Peyer's patch (tissue), 4 donors: ENCODE measurements at regions not wholly inside any gene's neighbourhood (a gene's known extent, or its start where the extent isn't known, plus 50 kb on each side); places are given as distances from the start of the nearest gene placed in this dataset.

Experiments
- DNase-seq, 3 donors: peaks; one replicate each; pipeline ENCODE4 v3.0.0-alpha.2; 2017 to 2019
- H3K27ac ChIP-seq, 4 donors: fragments of 200-600 bp; sonication (generic); one replicate each; pipeline ENCODE4 v1.5.1; 2016 to 2019
- H3K27me3 ChIP-seq, 2 donors: fragments of 200-600 bp; sonication (generic); one replicate each; pipeline ENCODE4 v1.5.1; 2019
- H3K36me3 ChIP-seq, 3 donors: fragments of 200-600 bp; sonication (generic); one replicate each; pipeline ENCODE4 v1.5.1; 2016 to 2019
- H3K4me1 ChIP-seq, 4 donors: fragments of 200-600 bp; sonication (generic); one replicate each; pipeline ENCODE4 v1.5.1; 2016 to 2019
- H3K4me3 ChIP-seq, 4 donors: fragments of 200-600 bp; sonication (generic); 1 replicate in 3 of 4; 2 replicates in 1 of 4; pipeline ENCODE4 v1.5.1; 2016 to 2019; ENCODE audit warnings: mild to moderate bottlenecking in 1 of 4
- H3K9me3 ChIP-seq, 4 donors: fragments of 200-600 bp; sonication (generic); one replicate each; pipeline ENCODE4 v1.5.1; 2016 to 2019; ENCODE audit warnings: mild to moderate bottlenecking in 1 of 4
- POLR2A ChIP-seq, 2 donors: fragments of 450-650 bp; IDR thresholded peaks; one replicate each; pipeline ENCODE4 v1.5.1; 2017; ENCODE audit warnings: antibody characterized with exemption in 2 of 2, mild to moderate bottlenecking in 2 of 2, moderate library complexity in 2 of 2
- TF ChIP-seq, protein P1 (sequence below), 6 experiments: fragments of 450-650 bp in 4 of 6; fragments of 200-600 bp in 2 of 6; sonication (generic) in 1 of 6; IDR thresholded peaks; one replicate each; pipeline ENCODE4 v1.5.1; 2017 to 2019; ENCODE audit warnings: antibody characterized with exemption in 6 of 6, mild to moderate bottlenecking in 3 of 6, moderate library complexity in 1 of 6

DNA sequence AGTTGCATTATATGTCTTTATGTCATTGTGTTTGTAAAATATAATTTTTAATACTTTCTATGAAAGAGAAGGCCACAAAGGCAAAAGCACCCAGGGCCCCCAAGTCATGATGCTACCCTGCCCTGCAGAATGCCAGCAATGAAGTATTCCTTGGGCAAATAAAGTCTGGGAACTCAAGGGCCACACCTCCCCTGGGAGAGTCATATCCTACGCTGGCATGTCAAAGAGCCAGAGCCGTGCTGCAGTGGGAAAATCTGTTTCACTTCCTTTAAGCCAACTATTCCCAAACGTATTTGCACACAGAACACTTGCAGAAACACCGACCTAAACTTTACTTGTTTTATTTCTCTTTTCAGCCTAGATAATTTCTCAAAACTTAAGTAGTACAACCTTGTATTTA lies 98.4 kb upstream of the KAZN start:
- Histone ChIP-seq H3K4me1 (no peaks in the 10 kb centered on the region), H3K27ac (no peak overlapping the region), H3K27me3 (no peaks in the 10 kb centered on the region), H3K36me3 (no peaks in the 10 kb centered on the region), H3K4me3 (no peak overlapping the region), H3K9me3 (no peaks in the 10 kb centered on the region)
- TF ChIP-seq POLR2A (IDR thresholded peaks at IDR 0.05), result no peak
- TF ChIP-seq, protein P1, sequence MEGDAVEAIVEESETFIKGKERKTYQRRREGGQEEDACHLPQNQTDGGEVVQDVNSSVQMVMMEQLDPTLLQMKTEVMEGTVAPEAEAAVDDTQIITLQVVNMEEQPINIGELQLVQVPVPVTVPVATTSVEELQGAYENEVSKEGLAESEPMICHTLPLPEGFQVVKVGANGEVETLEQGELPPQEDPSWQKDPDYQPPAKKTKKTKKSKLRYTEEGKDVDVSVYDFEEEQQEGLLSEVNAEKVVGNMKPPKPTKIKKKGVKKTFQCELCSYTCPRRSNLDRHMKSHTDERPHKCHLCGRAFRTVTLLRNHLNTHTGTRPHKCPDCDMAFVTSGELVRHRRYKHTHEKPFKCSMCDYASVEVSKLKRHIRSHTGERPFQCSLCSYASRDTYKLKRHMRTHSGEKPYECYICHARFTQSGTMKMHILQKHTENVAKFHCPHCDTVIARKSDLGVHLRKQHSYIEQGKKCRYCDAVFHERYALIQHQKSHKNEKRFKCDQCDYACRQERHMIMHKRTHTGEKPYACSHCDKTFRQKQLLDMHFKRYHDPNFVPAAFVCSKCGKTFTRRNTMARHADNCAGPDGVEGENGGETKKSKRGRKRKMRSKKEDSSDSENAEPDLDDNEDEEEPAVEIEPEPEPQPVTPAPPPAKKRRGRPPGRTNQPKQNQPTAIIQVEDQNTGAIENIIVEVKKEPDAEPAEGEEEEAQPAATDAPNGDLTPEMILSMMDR (IDR thresholded peaks at IDR 0.05), result no peak
- DNase-seq, result no peak

DNA sequence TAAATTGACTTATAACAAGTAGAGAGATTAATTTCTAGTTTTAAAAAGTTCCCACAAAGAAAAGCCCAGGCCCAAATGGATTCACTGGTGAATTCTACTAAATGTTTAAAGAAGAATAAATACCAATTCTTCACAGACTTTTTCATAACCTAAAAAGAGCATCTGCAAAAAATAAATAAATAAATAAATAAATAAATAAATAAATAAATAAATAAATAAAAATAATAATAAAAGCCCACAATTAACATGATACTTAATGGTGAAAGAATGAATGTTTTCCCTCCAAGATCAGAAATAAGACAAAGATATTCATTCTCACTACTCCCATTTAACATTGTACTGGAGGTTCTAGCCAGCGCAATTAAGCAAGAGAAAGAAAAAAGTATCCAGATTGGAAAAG lies 97.6 kb upstream of the KAZN start:
- Histone ChIP-seq H3K36me3 (no peaks in the 10 kb centered on the region), H3K4me3 (no peak overlapping the region), H3K4me1 (no peaks in the 10 kb centered on the region), H3K9me3 (no peaks in the 10 kb centered on the region), H3K27me3 (no peaks in the 10 kb centered on the region), H3K27ac (no peak overlapping the region)
- TF ChIP-seq, protein P1 (IDR thresholded peaks at IDR 0.05), result no peak
- TF ChIP-seq POLR2A (IDR thresholded peaks at IDR 0.05), result no peak
- no peak for DNase-seq

DNA sequence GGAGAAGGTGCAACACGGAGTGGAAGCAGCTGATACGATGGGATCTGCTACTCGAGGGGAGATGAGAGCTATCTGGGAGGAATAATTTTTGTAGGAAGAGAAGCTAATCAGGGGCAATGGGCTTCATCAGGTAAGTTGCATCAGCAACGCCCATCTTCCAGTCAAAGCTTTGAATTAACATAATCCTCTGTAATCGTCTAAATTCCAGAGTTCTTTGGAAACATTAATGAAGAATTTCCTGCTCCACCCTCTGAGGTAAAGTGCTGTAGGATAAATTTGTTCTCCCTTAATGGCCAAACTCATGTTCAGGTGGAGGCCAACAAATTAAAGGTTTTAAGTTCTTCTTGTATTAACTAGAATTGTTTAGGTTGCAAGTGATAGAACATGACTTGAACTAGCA lies 94.0 kb upstream of the KAZN start:
- Histone ChIP-seq H3K9me3 (no peaks in the 10 kb centered on the region), H3K4me1 (no peaks in the 10 kb centered on the region), H3K4me3 (no peak overlapping the region), H3K27me3 (no peaks in the 10 kb centered on the region), H3K27ac (no peak overlapping the region), H3K36me3 (no peaks in the 10 kb centered on the region)
- no peak for DNase-seq
- no peak for TF ChIP-seq POLR2A (IDR thresholded peaks at IDR 0.05)
- TF ChIP-seq, protein P1 (IDR thresholded peaks at IDR 0.05), result no peak

DNA sequence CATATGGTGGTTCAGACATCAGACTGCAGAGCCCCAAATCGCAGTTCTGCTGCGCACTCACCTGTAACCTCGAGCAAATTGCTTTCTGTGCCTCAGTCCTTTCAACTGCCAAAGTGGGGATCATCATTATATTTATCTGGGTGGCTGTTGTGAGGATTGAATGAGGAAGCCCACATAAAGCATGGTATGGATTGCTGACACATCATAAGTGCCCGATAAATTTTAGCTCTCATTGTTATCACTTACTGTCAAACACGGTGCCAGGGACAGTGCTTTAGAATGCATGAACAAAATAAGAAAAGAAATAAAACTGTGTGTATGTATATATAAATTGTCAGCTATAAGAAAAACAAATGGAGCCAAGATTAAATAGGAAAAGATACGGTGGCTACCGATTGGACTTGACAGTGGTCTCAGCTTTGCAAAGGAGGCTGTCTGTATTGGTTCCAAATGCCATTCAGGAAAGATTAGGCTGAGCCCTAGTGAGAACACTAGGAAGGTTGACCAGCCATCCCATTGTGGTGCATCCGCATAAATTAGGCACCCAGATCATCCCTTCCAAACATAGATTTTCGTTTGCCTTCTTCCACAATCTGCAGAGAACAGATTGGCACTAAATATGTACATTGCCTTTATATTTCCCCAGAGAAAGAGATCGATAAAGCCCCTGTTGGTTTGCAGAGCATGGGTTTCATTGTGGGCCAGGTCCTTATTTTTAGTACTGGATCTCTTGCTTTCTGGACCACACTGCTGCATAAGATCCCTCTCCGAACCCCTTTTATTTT lies 91.8 kb upstream of the KAZN start:
- TF ChIP-seq, protein P1 (IDR thresholded peaks at IDR 0.05), result no peak
- TF ChIP-seq POLR2A (IDR thresholded peaks at IDR 0.05), result no peak
- no peak overlapping the region for H3K27ac ChIP-seq
- DNase-seq, result no peak
- no peaks in the 10 kb centered on the region for H3K9me3 ChIP-seq
- no peak overlapping the region for H3K4me3 ChIP-seq
- no peaks in the 10 kb centered on the region for H3K36me3 ChIP-seq
- no peaks in the 10 kb centered on the region for H3K27me3 ChIP-seq
- H3K4me1 ChIP-seq, result no peaks in the 10 kb centered on the region

DNA sequence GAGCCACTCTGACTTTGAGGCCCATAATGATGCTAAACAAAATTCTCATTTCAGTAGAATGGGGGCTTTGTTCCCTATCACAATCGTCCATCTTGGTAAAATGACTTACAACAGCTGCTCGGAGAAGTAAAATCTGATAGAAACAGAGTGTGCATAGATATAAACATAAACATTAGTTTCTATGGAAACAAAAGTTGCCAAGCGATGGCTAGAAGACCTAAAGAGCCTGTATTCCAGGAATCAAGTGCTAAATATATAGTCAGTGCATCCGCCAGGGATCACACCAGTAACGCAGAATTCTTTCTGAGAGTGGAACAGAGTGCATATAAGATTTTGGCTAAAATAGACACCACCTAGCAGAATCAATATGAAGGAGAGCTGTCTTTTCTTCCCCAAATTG lies 91.2 kb upstream of the KAZN start:
- Histone ChIP-seq H3K9me3 (no peaks in the 10 kb centered on the region), H3K4me1 (no peaks in the 10 kb centered on the region), H3K27ac (no peak overlapping the region), H3K36me3 (no peaks in the 10 kb centered on the region), H3K4me3 (no peak overlapping the region), H3K27me3 (no peaks in the 10 kb centered on the region)
- no peak for DNase-seq
- no peak for TF ChIP-seq POLR2A (IDR thresholded peaks at IDR 0.05)
- TF ChIP-seq, protein P1 (IDR thresholded peaks at IDR 0.05), result no peak
